ENCODE measurements at regions not wholly inside any gene's neighbourhood (a gene's known extent, or its start where the extent isn't known, plus 50 kb on each side); places are given as distances from the start of the nearest gene placed in this dataset.
"Not testable (repeated sequence)": the region's sequence is repeated elsewhere in the genome, so short reads cannot be mapped to it uniquely, and the experiment has no call there.

- no peak for DNase-seq
These were observed 138.7 kb downstream of the DISP1 start for GRCh38 chr1:222953585-222953984.

GRCh38 chr1:222955964-222956363 is 141.1 kb downstream of the DISP1 start:
- no peak for DNase-seq

- DNase-seq = no peak
These were observed 141.8 kb downstream of the DISP1 start for GRCh38 chr1:222956601-222957000.

DNA sequence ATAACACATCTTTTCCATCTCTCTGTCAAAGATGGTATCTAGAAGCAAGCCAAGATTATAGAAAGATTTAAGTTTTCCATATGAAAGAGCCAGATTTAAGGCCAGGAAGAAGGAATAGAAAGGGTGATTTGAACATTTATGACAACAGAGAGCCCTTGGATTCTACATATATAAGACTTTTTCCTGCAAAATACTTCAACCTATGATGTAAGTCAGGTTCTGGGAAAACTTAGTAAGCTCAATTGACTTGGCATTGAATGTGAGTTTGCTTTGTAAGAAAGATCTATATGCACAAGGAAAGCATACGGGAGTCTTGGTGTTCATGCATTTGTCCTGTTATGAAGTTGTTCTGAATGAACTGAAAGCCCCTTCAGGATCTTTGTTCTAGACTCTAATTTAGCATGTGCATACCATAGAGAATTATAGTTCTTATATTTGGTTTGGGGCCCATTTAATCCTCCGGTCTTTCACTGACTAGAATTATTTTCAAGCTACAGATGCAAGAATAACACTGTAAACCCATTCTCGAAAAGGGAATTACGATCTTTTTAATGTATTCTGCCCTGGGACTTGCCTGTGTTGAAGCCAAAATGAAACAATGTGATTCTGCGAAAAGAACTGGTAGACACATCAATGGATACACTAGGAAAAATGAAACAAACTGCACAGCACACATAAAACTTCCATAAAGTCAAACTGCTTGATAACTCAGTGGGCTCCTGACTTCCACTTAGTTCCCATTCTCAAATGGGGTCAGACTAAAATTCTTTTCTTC is 152.8 kb downstream of the DISP1 start:
- no peak for DNase-seq

DNA sequence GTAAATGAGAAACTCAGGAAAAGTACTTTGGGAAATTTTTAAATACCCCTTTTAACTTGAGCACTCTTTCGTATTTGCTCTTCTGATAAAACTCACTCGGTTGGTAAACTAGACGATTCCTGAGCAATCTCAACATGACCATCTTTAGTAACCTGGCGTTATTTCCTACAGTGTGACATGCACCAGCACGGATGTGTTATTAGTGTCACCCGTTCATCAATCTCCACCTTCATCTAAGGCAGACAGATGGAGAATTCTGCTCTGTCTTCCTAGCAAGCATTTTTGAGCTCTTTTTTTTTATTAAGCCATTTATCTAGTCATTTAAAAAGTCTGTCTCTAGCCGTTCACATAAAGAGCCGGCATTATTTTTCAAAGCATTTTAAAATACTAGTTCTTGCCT is 155.2 kb downstream of the DISP1 start:
- DNase-seq = no peak

DNA sequence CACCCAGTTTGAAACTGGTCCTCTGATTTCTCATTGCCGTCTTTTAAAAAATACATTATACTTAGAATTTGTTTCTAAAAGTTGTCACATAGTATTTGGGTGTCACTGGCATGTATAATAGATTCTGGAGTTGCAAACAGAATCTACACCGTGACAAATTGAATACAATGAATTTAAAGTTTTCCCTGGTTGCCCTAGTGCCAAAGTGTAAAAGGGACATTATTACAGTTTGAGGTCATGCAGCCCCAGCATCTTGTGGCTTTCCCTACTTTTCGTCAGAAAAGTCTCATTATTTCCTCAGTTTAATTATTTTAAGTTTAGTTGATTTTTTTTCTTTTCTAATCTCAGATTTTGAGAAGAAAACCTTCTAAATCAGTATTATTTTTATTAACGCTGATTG is 155.9 kb downstream of the DISP1 start:
- no peak for DNase-seq

GRCh38 chr1:222971146-222971545 is 156.3 kb downstream of the DISP1 start:
- DNase-seq = no peak

DNA sequence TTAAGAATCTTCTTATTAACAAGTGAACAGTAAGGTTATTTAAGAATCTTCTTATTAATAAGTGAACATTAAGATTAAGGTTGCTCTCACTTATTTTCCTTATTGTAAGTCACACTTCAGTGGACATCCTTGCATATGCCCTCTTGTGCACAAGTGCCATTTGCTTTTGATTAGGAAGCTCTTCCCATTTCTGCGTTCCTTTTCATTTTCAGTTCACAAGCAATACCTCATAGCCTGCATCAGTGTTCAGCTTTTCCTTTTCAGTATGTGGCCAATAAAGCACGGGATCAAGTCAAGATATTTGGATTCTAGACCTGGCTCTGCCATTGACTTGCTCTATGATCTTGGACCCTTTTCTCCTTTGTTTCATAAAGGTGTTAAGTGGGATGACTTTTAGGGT is 158.7 kb downstream of the DISP1 start:
- DNase-seq = no peak

GRCh38 chr1:222974496-222974895 is 159.7 kb downstream of the DISP1 start:
- no peak for DNase-seq

DNA sequence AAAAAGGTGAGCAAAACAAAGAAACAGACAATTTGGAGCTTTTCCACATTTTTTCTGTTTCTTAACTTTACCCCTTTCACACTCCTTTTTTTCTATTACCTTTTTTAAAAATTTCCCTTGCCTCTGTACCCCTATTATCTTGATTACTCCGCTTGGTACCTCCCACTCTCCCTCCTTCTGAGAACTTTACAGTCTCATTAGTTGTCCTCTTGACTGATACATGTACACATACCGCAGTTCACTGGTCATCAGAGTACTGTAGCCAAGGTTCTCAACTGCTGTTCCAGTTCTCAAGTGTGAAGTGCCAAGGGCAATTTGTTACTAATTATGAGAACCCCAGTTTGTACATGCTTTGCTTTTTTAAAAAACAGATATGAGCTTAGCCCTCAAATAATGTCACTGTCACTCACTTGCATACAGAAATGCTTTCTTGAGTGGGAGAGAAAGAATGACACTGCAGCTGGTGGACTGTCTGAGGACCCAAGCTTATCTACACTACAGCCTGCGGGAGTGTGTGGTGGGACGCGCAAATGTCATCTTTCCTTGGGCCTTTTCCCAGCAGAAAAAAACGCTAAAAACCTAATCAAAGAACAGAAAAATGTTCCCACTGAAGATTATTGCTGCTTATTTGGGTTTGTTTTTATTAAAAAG is 160.8 kb downstream of the DISP1 start:
- no peak for DNase-seq

DNA sequence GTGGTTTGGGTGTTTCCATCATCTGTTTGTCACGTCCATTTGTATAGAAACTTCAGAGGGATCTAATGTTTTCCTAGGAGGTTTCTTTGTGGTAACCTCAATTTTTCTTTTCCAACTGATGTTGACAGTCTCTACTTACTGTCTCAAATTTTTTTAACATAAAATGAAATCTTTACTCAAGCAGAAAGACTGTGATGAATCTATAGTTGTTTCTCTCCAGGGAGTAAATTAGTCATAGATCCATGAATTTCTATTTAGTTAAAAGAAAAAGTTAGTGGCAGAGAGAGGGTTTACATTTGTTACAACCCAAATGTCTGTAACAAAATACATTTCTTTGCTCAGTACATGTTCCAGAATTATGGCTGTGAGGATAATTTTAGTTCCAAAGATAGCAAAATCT is 161.6 kb downstream of the DISP1 start:
- no peak for DNase-seq

DNA sequence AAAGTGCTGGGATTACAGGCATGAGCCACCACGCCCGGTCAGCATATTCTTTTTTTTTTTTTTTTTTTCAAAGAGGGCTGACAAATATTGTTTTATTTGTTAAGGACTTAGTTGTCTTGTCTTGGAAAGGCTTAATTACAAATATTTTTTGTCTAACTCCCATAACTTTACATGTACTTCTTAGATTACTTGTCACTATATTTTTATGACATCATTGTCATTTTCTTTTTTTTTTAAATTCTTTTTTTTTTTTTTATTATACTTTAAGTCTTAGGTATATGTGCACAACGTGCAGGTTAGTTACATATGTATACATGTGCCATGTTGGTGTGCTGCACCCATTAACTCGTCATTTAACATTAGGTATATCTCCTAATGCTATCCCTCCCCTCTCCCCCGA is 162.5 kb downstream of the DISP1 start:
- not testable (repeated sequence) for DNase-seq

DNA sequence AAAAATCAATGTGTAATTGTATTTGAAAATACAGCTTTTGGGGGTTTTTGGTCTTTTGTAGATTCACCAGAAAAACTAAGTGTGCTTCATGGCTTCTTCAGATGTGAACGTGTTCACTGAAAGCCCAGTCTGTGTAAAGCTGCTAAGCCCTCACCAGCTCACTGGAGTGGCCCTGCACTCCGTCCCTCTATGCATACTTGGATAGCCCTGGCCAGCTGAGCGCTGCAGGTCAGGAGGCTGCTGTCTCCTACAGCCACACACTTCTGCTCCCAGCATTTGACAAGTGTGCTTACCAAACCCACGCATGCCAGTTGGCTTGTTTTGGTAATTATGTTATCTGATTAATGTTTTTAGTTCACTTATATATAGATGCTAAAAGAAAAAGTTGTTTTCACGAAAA is 163.5 kb downstream of the TLR5 start:
- DNase-seq = no peak

DNA sequence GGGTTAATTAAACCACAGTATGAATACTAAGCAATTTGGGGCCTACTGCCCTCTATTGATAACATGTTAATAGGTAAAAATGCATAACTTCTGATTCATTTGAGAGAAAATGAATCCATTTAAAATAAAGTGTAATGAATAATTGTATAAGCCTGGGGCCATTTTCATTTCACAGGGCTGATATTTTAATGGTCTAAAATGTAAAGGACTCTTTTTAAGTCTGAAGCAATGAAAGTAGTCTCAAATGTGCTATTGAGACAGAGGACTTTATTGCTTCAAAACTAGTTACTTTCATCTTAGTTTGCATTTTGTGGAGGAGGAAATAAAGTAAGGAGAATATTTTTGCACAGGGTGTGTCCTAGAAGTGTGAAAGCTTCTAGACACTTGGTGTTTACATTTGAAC is 155.4 kb downstream of the TLR5 start:
- DNase-seq = no peak

- no peak for DNase-seq
These were observed 153.6 kb downstream of the TLR5 start for GRCh38 chr1:222989443-222989842.

DNA sequence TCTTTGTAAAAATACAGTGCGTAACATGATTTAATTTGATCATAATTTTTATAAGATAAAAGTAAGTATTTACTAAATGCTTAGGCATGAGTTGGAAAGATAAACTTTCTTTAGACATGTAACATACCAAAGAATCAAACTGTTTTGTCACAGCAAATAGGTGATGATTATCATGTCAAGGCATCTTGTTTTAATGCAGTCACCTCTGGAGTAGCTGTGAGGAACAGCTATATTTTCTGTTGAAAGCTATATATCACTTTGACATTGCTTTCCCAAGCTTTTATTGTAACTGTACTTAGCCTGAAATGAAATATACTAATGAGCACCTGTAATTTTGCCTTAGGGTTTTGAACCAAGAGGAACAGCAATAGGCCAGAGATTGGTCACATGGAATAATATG is 151.9 kb downstream of the TLR5 start:
- no peak for DNase-seq

DNA sequence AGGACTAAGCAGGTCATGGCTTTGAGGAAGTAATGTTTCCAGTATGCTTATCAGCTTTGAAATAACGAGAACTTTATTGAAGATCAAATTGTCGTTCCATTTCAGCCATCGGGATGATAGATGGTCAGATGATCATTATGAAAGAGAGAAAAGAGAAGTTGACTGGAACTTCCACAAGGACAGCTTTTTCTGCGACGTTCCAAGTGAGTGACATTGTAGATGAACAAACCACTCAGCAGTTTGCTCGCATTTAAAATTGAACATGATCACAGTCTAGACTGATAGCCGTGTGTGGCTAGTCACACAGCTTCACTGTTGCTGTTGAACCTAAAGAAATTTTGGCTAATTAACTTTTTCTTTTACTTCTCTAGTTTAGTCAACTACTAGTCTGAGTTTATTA is 151.1 kb downstream of the TLR5 start:
- DNase-seq = no peak

DNA sequence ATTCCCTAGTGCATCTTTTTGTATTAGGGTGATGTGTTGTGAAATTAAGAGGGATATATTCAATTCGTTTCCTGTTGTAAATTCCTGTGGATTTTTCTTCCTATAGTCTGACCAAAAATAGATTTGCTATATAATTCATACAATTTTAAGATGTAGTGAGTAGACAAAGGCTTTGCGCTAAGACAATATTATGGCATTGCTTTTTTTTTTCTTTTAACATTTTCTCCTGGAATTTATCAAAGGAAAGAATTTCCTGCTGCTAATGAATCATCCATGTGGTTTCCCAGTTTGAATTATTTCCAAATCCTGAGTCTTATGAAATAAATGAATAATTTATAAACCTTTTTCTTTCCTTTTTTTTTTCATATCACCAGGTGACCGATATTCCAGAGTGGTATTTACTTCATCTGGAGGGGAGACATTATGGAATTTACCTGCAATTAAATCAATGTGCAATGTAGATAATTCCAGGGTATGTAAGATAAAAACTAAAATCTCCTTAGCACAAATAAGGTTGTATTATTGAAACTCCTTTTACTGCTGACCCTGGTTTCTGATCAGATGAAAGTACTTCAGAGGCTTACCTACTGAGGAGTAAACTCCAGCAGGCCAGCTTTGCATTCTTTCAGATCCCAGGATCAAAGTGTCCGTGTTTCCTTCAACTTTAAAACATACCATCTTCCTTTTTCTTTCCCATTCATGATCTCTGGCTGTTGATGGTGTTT is 148.4 kb downstream of the TLR5 start:
- no peak for DNase-seq

DNA sequence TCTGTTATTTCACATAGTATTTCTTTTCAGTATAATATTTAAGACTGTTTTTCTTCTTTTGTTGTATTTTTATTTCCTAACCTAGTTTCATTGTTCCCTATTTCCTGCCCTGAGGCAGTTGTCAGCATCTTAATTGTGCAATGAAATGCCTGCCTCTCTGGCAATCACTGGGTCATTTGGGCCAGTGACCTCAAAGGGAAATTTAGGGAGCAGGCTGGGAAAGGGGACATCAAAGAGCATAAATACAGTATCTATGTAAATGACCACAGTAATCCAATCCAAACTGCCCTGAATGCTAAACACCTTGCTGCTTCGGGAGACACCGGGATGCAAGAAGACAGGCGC is 147.8 kb downstream of the TLR5 start:
- no peak for DNase-seq

GRCh38 chr1:222995620-222996309 is 147.3 kb downstream of the TLR5 start:
- no peak for DNase-seq

- DNase-seq = no peak
These were observed 146.6 kb downstream of the TLR5 start for GRCh38 chr1:222996310-222996975.

DNA sequence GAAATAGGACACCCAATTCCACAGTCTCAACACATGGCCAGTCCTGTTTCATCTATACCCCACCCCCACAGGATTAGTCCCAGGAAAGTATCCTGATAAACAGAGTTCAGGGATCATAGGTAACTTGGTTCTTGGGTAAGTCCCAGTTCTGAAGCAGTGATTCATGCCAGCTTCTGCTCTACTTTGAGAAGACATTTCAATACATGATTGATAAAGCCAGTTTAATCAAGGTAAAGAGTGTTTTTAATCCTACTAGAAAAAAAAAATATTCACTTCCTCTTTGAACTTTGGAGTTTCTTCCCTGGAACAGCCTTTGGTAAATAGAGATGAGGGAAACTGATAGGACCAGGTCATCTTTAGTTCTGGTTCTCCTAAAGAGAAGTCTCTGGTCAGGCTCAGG is 142.4 kb downstream of the TLR5 start:
- no peak for DNase-seq
